GM12891 (cell line): ENCODE measurements at regions not wholly inside any gene's neighbourhood (a gene's known extent, or its start where the extent isn't known, plus 50 kb on each side); places are given as distances from the start of the nearest gene placed in this dataset.

Experiments used
- PAX5 ChIP-seq: IDR thresholded peaks from 2 replicates; pipeline ENCODE4 v1.6.1; 2011; ENCODE audit warnings: low read length, moderate library complexity, mild to moderate bottlenecking; ENCODE audit not compliant: insufficient read depth, severe bottlenecking
- POLR2A ChIP-seq: IDR thresholded peaks from 2 replicates; pipeline ENCODE4 v1.6.1; 2011; ENCODE audit warnings: low read depth, low read length, control low read depth
- POLR2AphosphoS5 ChIP-seq: IDR thresholded peaks from 2 replicates; pipeline ENCODE4 v1.6.1; 2011; ENCODE audit warnings: low read depth, low read length, control low read depth
- TAF1 ChIP-seq: IDR thresholded peaks from 2 replicates; pipeline ENCODE4 v1.6.1; 2011; ENCODE audit warnings: low read depth, low read length, control low read depth

DNA sequence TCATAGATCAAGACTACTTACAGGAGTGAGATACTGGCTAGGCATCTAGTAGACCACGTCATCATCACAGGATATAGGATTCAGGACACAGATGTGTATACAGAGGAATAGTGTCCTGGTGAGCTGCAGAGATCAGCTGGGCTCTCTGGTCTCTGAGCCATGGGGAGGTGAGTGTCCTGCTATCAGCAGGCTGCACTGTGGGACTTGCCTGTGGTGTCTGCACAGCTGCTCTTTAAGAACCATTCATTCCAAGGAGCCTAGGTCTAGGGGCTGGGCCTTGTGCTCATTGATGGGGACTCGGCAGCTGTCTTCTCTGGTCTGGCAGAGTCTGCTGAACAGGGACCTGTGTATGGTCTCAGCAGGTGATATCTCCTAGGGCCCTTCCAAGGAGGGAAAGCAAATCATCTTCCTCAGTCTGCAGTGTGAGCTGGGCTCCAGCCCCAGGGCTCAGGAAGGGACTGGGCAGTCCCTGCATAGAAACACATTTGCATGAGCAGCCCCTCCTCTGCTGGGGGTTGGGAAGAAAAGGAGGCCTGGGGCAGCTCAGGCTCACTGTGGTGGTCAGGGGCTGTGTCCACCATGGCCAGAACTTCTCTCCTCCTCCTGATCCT, 66.1 kb upstream of the VPREB1 start:
- no peak for TF ChIP-seq POLR2A
- TF ChIP-seq POLR2AphosphoS5, result no peak
- no peak for TF ChIP-seq TAF1
- TF ChIP-seq PAX5, result no peak
